ENCODE measurements at regions not wholly inside any gene's neighbourhood (a gene's known extent, or its start where the extent isn't known, plus 50 kb on each side); places are given as distances from the start of the nearest gene placed in this dataset.

- no peak for TF ChIP-seq CTCF (IDR thresholded peaks at IDR 0.05; ENCODE audit: low read length)
- TF ChIP-seq EZH2 (IDR thresholded peaks at IDR 0.05; ENCODE audit: borderline replicate concordance, low read length) = no peak
Observed at GRCh38 chr3:55180161-55180560, 252.3 kb upstream of the LRTM1 start.

Measured in OCI-LY1 (cell line).